Uterus (tissue), 3 donors: ENCODE measurements at regions not wholly inside any gene's neighbourhood (a gene's known extent, or its start where the extent isn't known, plus 50 kb on each side); places are given as distances from the start of the nearest gene placed in this dataset.
"Not testable (repeated sequence)": the region's sequence is repeated elsewhere in the genome, so short reads cannot be mapped to it uniquely, and the experiment has no call there.

Experiments
- DNase-seq, 2 donors: peaks; one replicate each; pipeline ENCODE4 v3.0.0-alpha.2; 2019 to 2020
- H3K27ac ChIP-seq, 2 donors: fragments of 200-600 bp; sonication (generic); 1 replicate in 1 of 2; 2 replicates in 1 of 2; pipeline ENCODE4 v1.5.1; 2016 to 2018
- H3K27me3 ChIP-seq, 2 donors: fragments of 200-600 bp; sonication (generic); one replicate each; pipeline ENCODE4 v1.5.1; 2018 to 2019; ENCODE audit warnings: control low read depth in 1 of 2
- H3K36me3 ChIP-seq, 2 donors: fragments of 200-600 bp; sonication (generic); one replicate each; pipeline ENCODE4 v1.5.1; 2019; ENCODE audit warnings: control low read depth in 1 of 2
- H3K4me1 ChIP-seq, 2 donors: fragments of 200-600 bp; sonication (generic); one replicate each; pipeline ENCODE4 v1.5.1; 2018 to 2019; ENCODE audit warnings: control low read depth in 1 of 2
- H3K4me3 ChIP-seq, 2 donors: fragments of 200-600 bp; sonication (generic); 1 replicate in 1 of 2; 2 replicates in 1 of 2; pipeline ENCODE4 v1.5.1; 2018 to 2019; ENCODE audit warnings: mild to moderate bottlenecking in 1 of 2
- H3K9me3 ChIP-seq, 2 donors: fragments of 200-600 bp; sonication (generic); one replicate each; pipeline ENCODE4 v1.5.1; 2019; ENCODE audit warnings: control low read depth in 1 of 2
- POLR2A ChIP-seq, 2 donors: fragments of 450-650 bp; IDR thresholded peaks; one replicate each; pipeline ENCODE4 v1.6.1; 2016; ENCODE audit warnings: antibody characterized with exemption in 2 of 2, mild to moderate bottlenecking in 1 of 2, moderate library complexity in 1 of 2
- intact Hi-C: fragments of 100-400 bp; cut with DNase I; formaldehyde crosslinking; loops from one replicate; pipeline ENCODE4 v1.15.1; 2023; ENCODE audit warnings: low total_unique reads
- TF ChIP-seq, protein P1 (sequence below), 4 experiments: fragments of 200-600 bp in 2 of 4; fragments of 450-650 bp in 2 of 4; sonication (generic) in 2 of 4; IDR thresholded peaks; one replicate each; pipeline ENCODE4 v1.5.1; 2016 to 2019; ENCODE audit warnings: antibody characterized with exemption in 4 of 4, mild to moderate bottlenecking in 2 of 4, moderate library complexity in 1 of 4
- donor health status: DM: yes; HTN: yes; CAD: no.

DNA sequence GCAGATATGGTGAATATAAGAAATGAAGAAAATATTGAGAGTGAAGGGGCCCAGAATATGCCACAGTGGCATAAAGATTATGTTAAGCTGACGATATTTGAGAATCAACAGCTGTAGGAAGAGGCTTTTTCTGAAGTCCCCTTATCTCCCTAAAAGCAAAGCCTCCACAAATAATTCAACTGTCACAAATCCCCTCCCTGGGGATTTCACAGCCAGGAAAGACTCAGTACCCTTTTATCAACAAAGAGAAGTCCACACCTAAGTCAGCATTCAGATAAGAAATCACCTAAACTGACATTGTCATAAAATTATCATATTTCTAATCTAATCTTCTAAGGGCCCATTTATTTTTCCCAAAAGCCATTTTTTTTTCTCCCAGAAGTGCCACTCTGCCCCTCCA, 284.9 kb upstream of the VWC2 start:
- DNase-seq, result no peak
- Histone ChIP-seq H3K27me3 (no peaks in the 10 kb centered on the region), H3K27ac (no peak overlapping the region), H3K36me3 (no peaks in the 10 kb centered on the region), H3K4me1 (no peaks in the 10 kb centered on the region), H3K9me3 (no peaks in the 10 kb centered on the region), H3K4me3 (no peak overlapping the region)
- intact Hi-C loops, result no loop called here
- TF ChIP-seq, protein P1, sequence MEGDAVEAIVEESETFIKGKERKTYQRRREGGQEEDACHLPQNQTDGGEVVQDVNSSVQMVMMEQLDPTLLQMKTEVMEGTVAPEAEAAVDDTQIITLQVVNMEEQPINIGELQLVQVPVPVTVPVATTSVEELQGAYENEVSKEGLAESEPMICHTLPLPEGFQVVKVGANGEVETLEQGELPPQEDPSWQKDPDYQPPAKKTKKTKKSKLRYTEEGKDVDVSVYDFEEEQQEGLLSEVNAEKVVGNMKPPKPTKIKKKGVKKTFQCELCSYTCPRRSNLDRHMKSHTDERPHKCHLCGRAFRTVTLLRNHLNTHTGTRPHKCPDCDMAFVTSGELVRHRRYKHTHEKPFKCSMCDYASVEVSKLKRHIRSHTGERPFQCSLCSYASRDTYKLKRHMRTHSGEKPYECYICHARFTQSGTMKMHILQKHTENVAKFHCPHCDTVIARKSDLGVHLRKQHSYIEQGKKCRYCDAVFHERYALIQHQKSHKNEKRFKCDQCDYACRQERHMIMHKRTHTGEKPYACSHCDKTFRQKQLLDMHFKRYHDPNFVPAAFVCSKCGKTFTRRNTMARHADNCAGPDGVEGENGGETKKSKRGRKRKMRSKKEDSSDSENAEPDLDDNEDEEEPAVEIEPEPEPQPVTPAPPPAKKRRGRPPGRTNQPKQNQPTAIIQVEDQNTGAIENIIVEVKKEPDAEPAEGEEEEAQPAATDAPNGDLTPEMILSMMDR (IDR thresholded peaks at IDR 0.05), result no peak
- TF ChIP-seq POLR2A (IDR thresholded peaks at IDR 0.05), result no peak

DNA sequence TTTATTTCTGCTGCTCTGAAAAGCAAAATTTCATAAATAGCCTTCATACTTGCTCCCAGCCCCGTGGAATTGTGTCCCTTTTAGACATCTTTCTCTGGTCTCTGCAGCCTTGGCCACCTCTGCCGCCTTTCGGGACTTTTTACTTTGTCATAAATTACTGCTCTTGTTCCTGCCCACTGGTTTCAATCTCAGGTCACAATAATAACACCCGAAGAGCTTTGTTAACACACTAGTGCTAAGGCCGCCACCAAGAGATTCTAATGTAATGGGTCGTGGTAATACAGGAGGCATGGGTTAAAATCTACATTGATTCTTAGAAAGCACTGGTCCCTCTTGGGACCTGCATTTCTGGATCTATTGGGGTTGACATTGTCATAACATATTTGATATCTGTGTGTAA, 276.0 kb upstream of the VWC2 start:
- intact Hi-C loops, result no loop called here
- no peaks in the 10 kb centered on the region for H3K36me3 ChIP-seq
- no peak for TF ChIP-seq POLR2A (IDR thresholded peaks at IDR 0.05)
- TF ChIP-seq, protein P1 (IDR thresholded peaks at IDR 0.05), result no peak
- no peak for DNase-seq
- no peaks in the 10 kb centered on the region for H3K4me1 ChIP-seq
- H3K27ac ChIP-seq, result no peak overlapping the region
- H3K27me3 ChIP-seq, result no peaks in the 10 kb centered on the region
- no peaks in the 10 kb centered on the region for H3K9me3 ChIP-seq
- no peak overlapping the region for H3K4me3 ChIP-seq

GRCh38 chr7:49500741-49501140, 272.7 kb upstream of the VWC2 start:
- Histone ChIP-seq H3K9me3 (no peaks in the 10 kb centered on the region), H3K36me3 (no peaks in the 10 kb centered on the region), H3K4me1 (no peaks in the 10 kb centered on the region), H3K27ac (no peak overlapping the region), H3K27me3 (no peaks in the 10 kb centered on the region), H3K4me3 (no peak overlapping the region)
- intact Hi-C loops, result no loop called here
- no peak for DNase-seq
- no peak for TF ChIP-seq POLR2A (IDR thresholded peaks at IDR 0.05)
- TF ChIP-seq, protein P1 (IDR thresholded peaks at IDR 0.05), result no peak

DNA sequence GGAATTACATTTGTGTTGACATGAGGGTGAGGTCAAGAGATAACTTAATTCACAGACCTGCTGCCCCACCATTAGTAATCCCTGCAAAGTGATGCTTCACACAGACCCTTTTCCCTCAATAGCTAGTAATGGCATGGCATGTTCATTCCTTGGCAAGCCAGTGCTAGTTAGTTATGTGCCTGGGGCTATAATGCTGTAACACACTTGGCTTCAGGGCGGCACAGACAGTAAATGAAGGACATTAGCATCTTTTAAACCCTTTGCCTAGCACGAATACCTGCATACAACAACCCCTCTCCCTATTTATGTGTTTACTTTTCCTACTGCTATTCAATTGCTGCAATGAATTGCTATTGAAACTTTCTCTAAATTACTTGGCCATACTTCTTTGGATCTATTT, 266.2 kb upstream of the VWC2 start:
- DNase-seq, H3K4me3 ChIP-seq, H3K4me1 ChIP-seq, H3K9me3 ChIP-seq, H3K36me3 ChIP-seq, H3K27me3 ChIP-seq, H3K27ac ChIP-seq, intact Hi-C loops: not testable (repeated sequence)

GRCh38 chr7:49513911-49514310, 259.5 kb upstream of the VWC2 start:
- Histone ChIP-seq H3K9me3 (no peaks in the 10 kb centered on the region), H3K36me3 (no peaks in the 10 kb centered on the region), H3K4me3 (no peak overlapping the region), H3K27me3 (no peaks in the 10 kb centered on the region), H3K4me1 (no peaks in the 10 kb centered on the region), H3K27ac (no peak overlapping the region)
- intact Hi-C loops, result no loop called here
- no peak for TF ChIP-seq POLR2A (IDR thresholded peaks at IDR 0.05)
- TF ChIP-seq, protein P1 (IDR thresholded peaks at IDR 0.05), result no peak
- DNase-seq, result no peak

GRCh38 chr7:49520951-49521350, 252.5 kb upstream of the VWC2 start:
- Histone ChIP-seq H3K36me3 (no peaks in the 10 kb centered on the region), H3K4me1 (no peaks in the 10 kb centered on the region), H3K9me3 (no peaks in the 10 kb centered on the region), H3K4me3 (no peak overlapping the region), H3K27me3 (no peaks in the 10 kb centered on the region), H3K27ac (no peak overlapping the region)
- no peak for DNase-seq
- TF ChIP-seq POLR2A (IDR thresholded peaks at IDR 0.05), result no peak
- TF ChIP-seq, protein P1 (IDR thresholded peaks at IDR 0.05), result no peak
- intact Hi-C loops, result no loop called here
